ENCODE measurements at regions not wholly inside any gene's neighbourhood (a gene's known extent, or its start where the extent isn't known, plus 50 kb on each side); places are given as distances from the start of the nearest gene placed in this dataset.
"Not testable (repeated sequence)": the region's sequence is repeated elsewhere in the genome, so short reads cannot be mapped to it uniquely, and the experiment has no call there.

DNA sequence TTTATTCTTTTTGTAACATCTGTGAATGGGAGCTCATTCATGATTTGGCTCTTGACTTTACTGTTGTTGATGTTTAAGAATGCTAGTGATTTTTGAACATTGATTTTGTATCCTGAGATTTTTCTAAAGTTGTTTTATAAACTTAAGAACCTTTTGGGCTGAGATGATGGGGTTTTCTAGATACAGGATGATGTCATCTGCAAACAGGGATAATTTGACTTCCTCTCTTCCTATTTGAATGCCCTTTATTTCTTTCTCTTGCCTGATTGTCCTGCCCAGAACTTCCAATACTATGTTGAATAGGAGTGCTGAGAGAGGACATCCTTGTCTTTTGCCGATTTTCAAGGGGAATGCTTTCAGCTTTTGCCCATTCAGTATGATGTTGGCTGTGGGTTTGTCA lies 445.1 kb upstream of the CFAP20DC start:
- not testable (repeated sequence) for TF ChIP-seq BHLHE40 (IDR thresholded peaks at IDR 0.05; ENCODE audit: borderline replicate concordance); ZNF384 (IDR thresholded peaks at IDR 0.05); HDGF (IDR thresholded peaks at IDR 0.05; ENCODE audit: borderline replicate concordance)
